Psoas muscle (tissue), 7 donors: ENCODE measurements at regions not wholly inside any gene's neighbourhood (a gene's known extent, or its start where the extent isn't known, plus 50 kb on each side); places are given as distances from the start of the nearest gene placed in this dataset.
A peak's percentile ranks its signal among the peaks of the same experiment; 100 is the strongest.

Experiments used
- ATAC-seq, 4 donors: fragments of 200-7000 bp; cut with Tn5 transposase; one replicate each; pipeline ENCODE4 v1.9.1; 2020; ENCODE audit warnings: moderate library complexity in 3 of 4, mild to moderate bottlenecking in 2 of 4
- DNase-seq, 2 donors: peaks; one replicate each; pipeline ENCODE4 v3.0.0-alpha.2; 2020
- H3K27ac ChIP-seq: fragments of 200-600 bp; one replicate; pipeline ENCODE4 v1.8.0; 2022
- H3K27me3 ChIP-seq, 3 donors: fragments of 200-600 bp in 1 of 3; one replicate each; pipeline versions ENCODE4 v1.6.1 to v1.8.0; 2013 to 2022; ENCODE audit warnings: low read length in 2 of 3, mild to moderate bottlenecking in 2 of 3, moderate library complexity in 1 of 3; ENCODE audit not compliant: insufficient read depth in 3 of 3
- H3K36me3 ChIP-seq, 2 donors: fragments of 200-600 bp in 1 of 2; one replicate each; pipeline versions ENCODE4 v1.6.1 to v1.8.0; 2013 to 2022; ENCODE audit warnings: low read depth in 1 of 2, mild to moderate bottlenecking in 1 of 2, moderate library complexity in 1 of 2; ENCODE audit not compliant: insufficient read depth in 1 of 2
- H3K4me1 ChIP-seq: fragments of 200-600 bp; one replicate; pipeline ENCODE4 v1.8.0; 2022
- H3K4me3 ChIP-seq: fragments of 200-600 bp; one replicate; pipeline ENCODE4 v1.8.0; 2022; ENCODE audit warnings: mild to moderate bottlenecking
- H3K9me3 ChIP-seq: fragments of 200-600 bp; one replicate; pipeline ENCODE4 v1.8.0; 2022
- CTCF ChIP-seq: fragments of 200-600 bp; IDR thresholded peaks from one replicate; pipeline ENCODE4 v1.8.0; 2022; ENCODE audit warnings: antibody characterized with exemption
- WGBS, 3 donors: extraction: QIAGEN DNeasy Blood & Tissue Kit; methylation state at CpG; one replicate each; pipeline versions ENCODE4 v1.1.6 to v1.1.7; 2013; 5-methylcytosine and 5-hydroxymethylcytosine counted together
- intact Hi-C, 2 donors: fragments of 100-400 bp; cut with DNase I; formaldehyde crosslinking; loops; one replicate each; pipeline versions ENCODE4 v1.11.0 to v1.14.2; 2022
- donor health status: healthy with polysubstance abuse.
- donor health status: DM: no; HTN: no; CAD: no; lungs with moderate emphysema.
- donor health status: Bipolar disorder and iron deficiency.
- donor health status: healthy.
- donor health status: DM: yes; HTN: yes; CAD: no.
- donor health status: DM: no; HTN: no; CAD: no.
- donor health status: DM: yes; HTN: yes; CAD: no.

GRCh38 chr2:4909346-4910009 is 782.7 kb upstream of the SOX11 start:
- DNase-seq, result no peak
- H3K36me3 ChIP-seq, result no peaks in the 10 kb centered on the region
- 70 to 81% (median 77%) methylated on average over 9 of the region's 9 CpGs for WGBS, 3 donors
- no peaks in the 10 kb centered on the region for H3K9me3 ChIP-seq
- no peak overlapping the region for H3K27ac ChIP-seq
- no peak for ATAC-seq
- H3K27me3 ChIP-seq, result no peaks in the 10 kb centered on the region
- no peak overlapping the region for H3K4me3 ChIP-seq
- intact Hi-C loops, result no loop called here
- H3K4me1 ChIP-seq, result no peaks in the 10 kb centered on the region
- no peak for TF ChIP-seq CTCF

DNA sequence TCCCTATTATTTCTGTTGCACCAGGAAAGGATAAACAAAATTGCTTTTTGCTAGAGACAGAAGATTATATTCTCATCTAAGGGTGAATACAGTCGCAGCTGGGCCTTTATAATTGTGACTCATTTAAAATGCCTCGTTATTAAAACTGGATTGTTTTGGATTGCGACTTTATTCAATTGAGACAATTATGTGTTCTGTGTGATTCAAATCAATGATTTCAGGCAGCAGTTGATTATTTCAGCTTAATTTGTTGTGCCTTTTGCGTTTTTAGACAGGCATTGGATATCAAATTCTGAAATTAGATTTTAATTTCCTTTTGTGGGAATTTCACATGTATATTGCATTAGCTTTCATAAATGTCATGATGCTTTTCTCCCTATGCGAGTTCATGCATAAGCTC is 778.1 kb upstream of the SOX11 start:
- intact Hi-C loops, result no loop called here
- WGBS, 3 donors, result 84 to 91% (median 89%) methylated on average over 5 of the region's 5 CpGs
- no peaks in the 10 kb centered on the region for H3K27me3 ChIP-seq

GRCh38 chr2:4914551-4914950 is 777.6 kb upstream of the SOX11 start:
- no peaks in the 10 kb centered on the region for H3K27me3 ChIP-seq
- no peaks in the 10 kb centered on the region for H3K9me3 ChIP-seq
- DNase-seq (no peak), ATAC-seq (peak in 3 of 4 donors; percentile 39 to 61 (median 58))
- H3K4me1 ChIP-seq, result no peaks in the 10 kb centered on the region
- no peaks in the 10 kb centered on the region for H3K36me3 ChIP-seq
- no peak for TF ChIP-seq CTCF
- WGBS, 3 donors, result 51 to 62% (median 53%) methylated on average over 4 of the region's 4 CpGs
- intact Hi-C loops, result no loop called here
- H3K27ac ChIP-seq, result no peak overlapping the region
- no peak overlapping the region for H3K4me3 ChIP-seq

More for the DNA sequence above, 778.1 kb upstream of the SOX11 start:
- ATAC-seq (no peak), DNase-seq (no peak)
- no peaks in the 10 kb centered on the region for H3K4me1 ChIP-seq
- H3K4me3 ChIP-seq, result no peak overlapping the region
- H3K27ac ChIP-seq, result no peak overlapping the region
- TF ChIP-seq CTCF, result no peak
- no peaks in the 10 kb centered on the region for H3K36me3 ChIP-seq
- no peaks in the 10 kb centered on the region for H3K9me3 ChIP-seq

GRCh38 chr2:4915357-4915756 is 776.8 kb upstream of the SOX11 start:
- H3K27me3 ChIP-seq, result no peaks in the 10 kb centered on the region
- TF ChIP-seq CTCF, result no peak
- H3K36me3 ChIP-seq, result no peaks in the 10 kb centered on the region
- DNase-seq (no peak), ATAC-seq (peak in 2 of 4 donors; percentile 43 to 47)
- no peak overlapping the region for H3K4me3 ChIP-seq
- no peaks in the 10 kb centered on the region for H3K4me1 ChIP-seq
- no peaks in the 10 kb centered on the region for H3K9me3 ChIP-seq
- WGBS, 3 donors, result 50 to 65% (median 51%) methylated on average over 2 of the region's 2 CpGs
- H3K27ac ChIP-seq, result no peak overlapping the region
- intact Hi-C loops, result no loop called here

DNA sequence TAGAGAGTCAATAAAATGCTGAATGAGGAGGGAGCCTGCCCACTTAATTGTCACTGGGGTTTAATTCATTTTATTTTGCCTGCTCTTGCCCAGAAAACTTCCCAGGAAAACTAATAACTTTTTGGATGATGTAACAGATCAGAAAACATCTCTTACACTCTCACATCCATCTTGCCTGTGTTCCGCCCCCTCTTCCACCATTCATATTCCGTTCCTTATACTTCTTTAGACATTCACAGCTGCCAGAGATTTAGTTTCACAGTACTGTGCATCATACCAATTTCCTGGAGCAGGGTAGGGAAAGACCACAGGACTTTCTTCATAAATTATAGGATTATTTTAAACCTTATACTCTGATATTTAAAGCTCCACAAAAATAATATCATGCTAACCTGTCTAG is 776.1 kb upstream of the SOX11 start:
- H3K4me1 ChIP-seq, result no peaks in the 10 kb centered on the region
- no peaks in the 10 kb centered on the region for H3K27me3 ChIP-seq
- no peak overlapping the region for H3K27ac ChIP-seq
- 44 to 50% (median 46%) methylated on average over 2 of the region's 2 CpGs for WGBS, 3 donors
- ATAC-seq (peak in 1 of 4 donors; percentile 13), DNase-seq (no peak)
- no peak for TF ChIP-seq CTCF
- no peak overlapping the region for H3K4me3 ChIP-seq
- no peaks in the 10 kb centered on the region for H3K9me3 ChIP-seq
- intact Hi-C loops, result no loop called here
- H3K36me3 ChIP-seq, result no peaks in the 10 kb centered on the region
